ENCODE measurements at regions not wholly inside any gene's neighbourhood (a gene's known extent, or its start where the extent isn't known, plus 50 kb on each side); places are given as distances from the start of the nearest gene placed in this dataset.

DNA sequence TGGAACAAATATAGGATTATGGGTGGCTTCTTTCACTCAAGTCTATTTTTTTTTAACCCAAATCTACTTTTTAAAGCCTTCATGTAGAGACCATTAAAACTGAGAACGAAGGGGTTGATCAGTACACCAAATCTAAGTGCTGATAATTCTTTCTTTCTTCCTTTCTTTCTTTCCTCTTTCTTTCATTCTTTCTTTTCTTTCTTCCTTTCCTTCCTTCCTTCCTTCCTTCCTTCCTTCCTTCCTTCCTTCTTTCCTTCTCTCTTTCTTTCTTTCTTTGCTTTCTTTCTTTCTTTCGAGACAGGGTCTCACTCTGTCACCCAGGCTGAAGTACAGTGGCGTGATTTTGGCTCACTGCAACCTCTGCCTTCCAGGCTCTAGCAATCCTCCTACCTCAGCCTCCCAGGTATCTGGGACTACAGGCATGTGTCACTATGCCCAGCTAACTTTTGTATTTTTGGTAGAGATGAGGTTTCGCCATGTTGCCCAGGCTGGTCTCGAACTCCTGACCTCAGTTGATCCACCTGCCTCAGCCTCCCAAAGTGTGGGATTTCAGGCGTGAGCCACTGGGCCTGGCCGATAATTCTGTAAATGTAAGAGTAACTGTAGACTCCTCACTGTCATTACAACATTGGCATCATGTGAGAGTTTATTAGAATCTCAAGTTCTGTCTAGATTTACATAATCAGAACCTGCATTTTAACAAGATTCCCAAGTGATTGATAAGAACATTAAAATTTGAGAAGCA, 236.4 kb downstream of the TFEC start:
- TF ChIP-seq POLR2AphosphoS5 (IDR thresholded peaks at IDR 0.05), result no peak
- TF ChIP-seq, protein P1, sequence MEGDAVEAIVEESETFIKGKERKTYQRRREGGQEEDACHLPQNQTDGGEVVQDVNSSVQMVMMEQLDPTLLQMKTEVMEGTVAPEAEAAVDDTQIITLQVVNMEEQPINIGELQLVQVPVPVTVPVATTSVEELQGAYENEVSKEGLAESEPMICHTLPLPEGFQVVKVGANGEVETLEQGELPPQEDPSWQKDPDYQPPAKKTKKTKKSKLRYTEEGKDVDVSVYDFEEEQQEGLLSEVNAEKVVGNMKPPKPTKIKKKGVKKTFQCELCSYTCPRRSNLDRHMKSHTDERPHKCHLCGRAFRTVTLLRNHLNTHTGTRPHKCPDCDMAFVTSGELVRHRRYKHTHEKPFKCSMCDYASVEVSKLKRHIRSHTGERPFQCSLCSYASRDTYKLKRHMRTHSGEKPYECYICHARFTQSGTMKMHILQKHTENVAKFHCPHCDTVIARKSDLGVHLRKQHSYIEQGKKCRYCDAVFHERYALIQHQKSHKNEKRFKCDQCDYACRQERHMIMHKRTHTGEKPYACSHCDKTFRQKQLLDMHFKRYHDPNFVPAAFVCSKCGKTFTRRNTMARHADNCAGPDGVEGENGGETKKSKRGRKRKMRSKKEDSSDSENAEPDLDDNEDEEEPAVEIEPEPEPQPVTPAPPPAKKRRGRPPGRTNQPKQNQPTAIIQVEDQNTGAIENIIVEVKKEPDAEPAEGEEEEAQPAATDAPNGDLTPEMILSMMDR (IDR thresholded peaks at IDR 0.05), result no peak

Data from suprapubic skin (tissue), 3 donors.